ENCODE measurements at regions not wholly inside any gene's neighbourhood (a gene's known extent, or its start where the extent isn't known, plus 50 kb on each side); places are given as distances from the start of the nearest gene placed in this dataset.

- Histone ChIP-seq H2BK12ac (ENCODE audit: insufficient read length, low read depth, low read length) (no peak overlapping the region), H3K9me3 (ENCODE audit: control insufficient read depth, low read depth, low read length) (no peaks in the 10 kb centered on the region), H3K18ac (ENCODE audit: insufficient read length, low read depth, low read length) (no peak overlapping the region), H3K79me2 (ENCODE audit: insufficient read depth, low read length) (no peaks in the 10 kb centered on the region), H3K23me2 (ENCODE audit: insufficient read length, low read depth, low read length, poor library complexity, severe bottlenecking) (no peaks in the 10 kb centered on the region), H3K9ac (ENCODE audit: extremely low read depth, insufficient read length, low read length) (no peak overlapping the region), H3K4me2 (ENCODE audit: insufficient read depth, insufficient read length, low read length) (no peak overlapping the region), H3K56ac (ENCODE audit: insufficient read length, low read depth, low read length) (no peak overlapping the region), H3T11ph (ENCODE audit: low read length) (no peak overlapping the region), H2BK20ac (ENCODE audit: low read depth, low read length, poor library complexity, severe bottlenecking) (no peak overlapping the region), H2AFZ (ENCODE audit: low read length) (no peak overlapping the region), H3K27ac (ENCODE audit: insufficient read length, low read depth, low read length) (no peak overlapping the region), H4K8ac (replicated peaks; ENCODE audit: insufficient read length, low read depth, low read length) (no peak overlapping the region), H2BK5ac (ENCODE audit: insufficient read length, low read length) (no peak overlapping the region), H3K27me3 (ENCODE audit: insufficient read depth, low read length) (no peaks in the 10 kb centered on the region), H3K4ac (ENCODE audit: low read depth, low read length) (no peak overlapping the region), H2AK5ac (ENCODE audit: insufficient read length, low read length) (no peak overlapping the region), H3K4me1 (ENCODE audit: insufficient read depth, low read length) (no peaks in the 10 kb centered on the region), H3K79me1 (ENCODE audit: insufficient read depth, low read depth, low read length, poor library complexity, severe bottlenecking) (no peaks in the 10 kb centered on the region), H2BK15ac (ENCODE audit: low read depth, low read length) (no peak overlapping the region), H4K5ac (ENCODE audit: insufficient read length, low read depth, low read length) (no peak overlapping the region), H3K23ac (ENCODE audit: insufficient read length, low read depth, low read length) (no peak overlapping the region), H3K14ac (ENCODE audit: insufficient read depth, low read length) (no peak overlapping the region), H4K91ac (ENCODE audit: insufficient read length, low read depth, low read length) (no peak overlapping the region), H2BK120ac (ENCODE audit: low read depth, low read length, poor library complexity, severe bottlenecking) (no peak overlapping the region), H4K20me1 (ENCODE audit: control insufficient read depth, insufficient read depth, insufficient read length) (no peaks in the 10 kb centered on the region)
- no peak for DNase-seq
- TF ChIP-seq CTCF (conservative IDR thresholded peaks at IDR 0.05), result no peak
- no peaks in the 10 kb centered on the region for H3K27me3 Mint-ChIP-seq (ENCODE audit: low read depth)
- H3K4me1 Mint-ChIP-seq, result no peaks in the 10 kb centered on the region
- no peak overlapping the region for H3K27ac Mint-ChIP-seq
- no peaks in the 10 kb centered on the region for H3K36me3 Mint-ChIP-seq (ENCODE audit: insufficient read depth in 1 of 3, low read depth in 3 of 3)
- no peaks in the 10 kb centered on the region; a peak in 1 of 5 replicates for H3K9me3 Mint-ChIP-seq
- no peak overlapping the region for H3K4me3 Mint-ChIP-seq
- no CpG with 5 or more reads among the region's 1 CpG for WGBS (ENCODE audit: extremely low coverage, insufficient read length, low lambda C conversion rate)
Observed at GRCh38 chr21:35971824-35972223, 88.5 kb downstream of the SETD4 start.

Measured in H9 (cell line).